Memory B cell (primary cell): ENCODE measurements at regions not wholly inside any gene's neighbourhood (a gene's known extent, or its start where the extent isn't known, plus 50 kb on each side); places are given as distances from the start of the nearest gene placed in this dataset.
"Not testable (repeated sequence)": the region's sequence is repeated elsewhere in the genome, so short reads cannot be mapped to it uniquely, and the experiment has no call there.

Experiments
- ATAC-seq: fragments of 150-1000 bp; cut with Tn5 transposase; 2 replicates; pipeline ENCODE4 v1.10.0; 2021; ENCODE audit warnings: low read depth, mild to moderate bottlenecking, moderate library complexity
- DNase-seq, 2 donors: peaks; one replicate each; pipeline ENCODE4 v3.0.0; 2022; ENCODE audit warnings: low spot score in 2 of 2
- H3K27ac Mint-ChIP-seq: one replicate; pipeline ENCODE4 v1.8.0; 2022; ENCODE audit warnings: mild to moderate bottlenecking, moderate library complexity, mixed read lengths
- H3K27me3 Mint-ChIP-seq: one replicate; pipeline ENCODE4 v1.8.0; 2022; ENCODE audit warnings: mixed read lengths
- H3K36me3 Mint-ChIP-seq: one replicate; pipeline ENCODE4 v1.8.0; 2022; ENCODE audit warnings: mild to moderate bottlenecking, mixed read lengths
- H3K4me1 Mint-ChIP-seq: one replicate; pipeline ENCODE4 v1.8.0; 2022; ENCODE audit warnings: mixed read lengths
- H3K4me3 Mint-ChIP-seq: one replicate; pipeline ENCODE4 v1.8.0; 2022; ENCODE audit warnings: mild to moderate bottlenecking, moderate library complexity, mixed read lengths
- H3K9me3 Mint-ChIP-seq: one replicate; pipeline ENCODE4 v1.8.0; 2022; ENCODE audit warnings: mixed read lengths

DNA sequence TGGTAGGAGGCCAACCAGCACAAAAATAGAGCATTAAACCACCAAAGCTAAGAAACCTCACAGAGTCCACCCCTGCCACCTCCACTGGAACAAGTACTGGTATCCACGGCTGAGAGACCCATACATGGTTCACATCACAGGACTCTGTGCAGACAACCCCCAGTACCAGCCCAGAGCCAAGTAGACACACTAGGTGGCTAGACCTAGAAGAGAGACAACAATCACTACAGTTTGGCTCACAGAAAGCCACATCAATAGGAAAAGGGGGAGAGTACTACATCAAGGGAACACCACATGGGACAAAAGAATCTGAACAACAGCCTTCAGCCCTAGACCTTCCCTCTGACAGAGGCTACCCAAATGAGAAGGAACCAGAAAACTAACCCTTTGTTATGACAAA, 1614.9 kb downstream of the EFNB2 start:
- not testable (repeated sequence) for H3K4me1 Mint-ChIP-seq, H3K27me3 Mint-ChIP-seq, H3K9me3 Mint-ChIP-seq, DNase-seq, H3K27ac Mint-ChIP-seq, H3K36me3 Mint-ChIP-seq, ATAC-seq, H3K4me3 Mint-ChIP-seq

- peaks cover 4% of the 10 kb centered on the region for H3K9me3 Mint-ChIP-seq
- no peak for DNase-seq
- no peak overlapping the region for H3K4me3 Mint-ChIP-seq
- no peak overlapping the region for H3K27ac Mint-ChIP-seq
- ATAC-seq = no peak
- H3K4me1 Mint-ChIP-seq = no peaks in the 10 kb centered on the region
- no peaks in the 10 kb centered on the region for H3K36me3 Mint-ChIP-seq
- no peaks in the 10 kb centered on the region for H3K27me3 Mint-ChIP-seq
Observed at GRCh38 chr13:104920091-104920490, 1615.4 kb downstream of the EFNB2 start.

DNA sequence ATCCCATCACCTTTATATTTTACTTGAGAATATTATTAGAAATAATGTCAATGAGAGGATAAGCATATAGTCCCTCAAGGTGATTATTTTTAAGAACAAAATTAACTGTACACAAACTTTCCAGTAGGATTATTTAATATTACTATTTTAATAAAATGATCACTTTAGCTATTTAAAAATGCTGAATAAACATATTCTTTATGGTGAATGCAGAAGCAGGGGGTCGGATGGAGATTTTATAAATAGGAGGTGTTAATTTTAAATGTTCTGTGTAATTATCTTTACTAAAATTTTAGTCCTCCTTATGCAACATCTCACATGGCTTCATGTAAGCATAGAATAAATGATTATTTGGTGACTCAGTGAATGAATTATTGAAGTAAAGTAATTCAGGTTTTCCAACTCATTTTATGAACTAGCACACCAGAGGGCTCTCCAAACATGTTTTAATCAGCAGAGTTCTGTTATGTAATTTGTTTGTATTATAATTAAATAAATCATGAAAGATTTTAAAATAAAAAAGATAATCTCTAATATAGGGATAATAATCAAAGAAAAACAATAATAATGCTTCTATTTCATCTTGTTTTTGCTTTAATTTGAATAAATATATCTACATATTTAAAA, 1635.2 kb downstream of the EFNB2 start:
- no peaks in the 10 kb centered on the region for H3K27me3 Mint-ChIP-seq
- ATAC-seq (no peak), DNase-seq (no peak)
- no peaks in the 10 kb centered on the region for H3K4me1 Mint-ChIP-seq
- no peaks in the 10 kb centered on the region for H3K36me3 Mint-ChIP-seq
- peaks cover 4% of the 10 kb centered on the region for H3K9me3 Mint-ChIP-seq
- H3K4me3 Mint-ChIP-seq = no peak overlapping the region
- H3K27ac Mint-ChIP-seq = no peak overlapping the region

GRCh38 chr13:104898484-104898883, 1637.0 kb downstream of the EFNB2 start:
- Mint-ChIP-seq H3K4me1 (no peaks in the 10 kb centered on the region), H3K4me3 (no peak overlapping the region), H3K27me3 (no peaks in the 10 kb centered on the region), H3K27ac (no peak overlapping the region), H3K36me3 (no peaks in the 10 kb centered on the region), H3K9me3 (peaks cover 2% of the 10 kb centered on the region)
- DNase-seq (no peak), ATAC-seq (no peak)

GRCh38 chr13:104895521-104895920, 1639.9 kb downstream of the EFNB2 start:
- no peak overlapping the region for H3K27ac Mint-ChIP-seq
- H3K27me3 Mint-ChIP-seq = no peaks in the 10 kb centered on the region
- H3K4me3 Mint-ChIP-seq = no peak overlapping the region
- H3K4me1 Mint-ChIP-seq = no peaks in the 10 kb centered on the region
- ATAC-seq (no peak), DNase-seq (no peak)
- peaks cover 2% of the 10 kb centered on the region for H3K9me3 Mint-ChIP-seq
- no peaks in the 10 kb centered on the region for H3K36me3 Mint-ChIP-seq

DNA sequence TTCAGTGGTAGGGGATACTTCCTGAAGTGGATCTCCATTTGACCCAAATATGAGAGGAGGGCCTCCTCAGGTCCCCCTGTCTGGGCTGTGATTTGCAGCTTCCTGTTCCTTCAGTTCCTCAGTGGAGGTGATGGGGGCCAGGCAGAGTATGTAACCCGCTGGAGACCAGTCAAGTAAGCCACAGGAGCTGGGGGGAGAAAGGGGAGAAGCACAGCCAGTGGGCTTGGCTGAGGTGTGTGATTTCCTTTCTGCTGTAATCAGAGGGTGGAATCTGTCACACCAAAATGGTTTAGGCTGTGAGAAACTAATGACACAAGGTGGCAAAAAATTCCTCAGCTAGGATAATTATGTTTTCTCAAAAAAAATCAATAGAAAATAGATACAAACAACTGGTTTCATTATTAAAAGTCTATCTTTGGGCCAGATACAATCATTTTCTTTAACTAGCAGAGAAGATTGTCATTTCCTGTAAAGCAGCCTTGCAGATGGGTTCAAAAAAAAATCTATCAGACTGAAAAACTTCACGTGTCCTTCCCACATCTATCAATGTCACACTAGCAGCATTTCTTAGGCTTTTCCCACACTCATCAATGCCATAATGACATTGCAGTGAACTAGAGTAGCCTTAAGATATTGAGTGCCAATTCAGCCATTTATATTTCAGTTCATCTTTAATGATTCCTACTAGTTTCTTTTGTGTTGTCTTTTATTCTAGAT, 1660.3 kb downstream of the EFNB2 start:
- ATAC-seq = no peak
- Mint-ChIP-seq H3K4me1 (no peaks in the 10 kb centered on the region), H3K4me3 (no peak overlapping the region), H3K27me3 (no peaks in the 10 kb centered on the region), H3K9me3 (no peaks in the 10 kb centered on the region), H3K27ac (no peak overlapping the region), H3K36me3 (no peaks in the 10 kb centered on the region)
- DNase-seq = no peak

GRCh38 chr13:104872153-104872552, 1663.3 kb downstream of the EFNB2 start:
- no peak for ATAC-seq
- Mint-ChIP-seq H3K27me3 (no peaks in the 10 kb centered on the region), H3K4me1 (no peaks in the 10 kb centered on the region)

DNA sequence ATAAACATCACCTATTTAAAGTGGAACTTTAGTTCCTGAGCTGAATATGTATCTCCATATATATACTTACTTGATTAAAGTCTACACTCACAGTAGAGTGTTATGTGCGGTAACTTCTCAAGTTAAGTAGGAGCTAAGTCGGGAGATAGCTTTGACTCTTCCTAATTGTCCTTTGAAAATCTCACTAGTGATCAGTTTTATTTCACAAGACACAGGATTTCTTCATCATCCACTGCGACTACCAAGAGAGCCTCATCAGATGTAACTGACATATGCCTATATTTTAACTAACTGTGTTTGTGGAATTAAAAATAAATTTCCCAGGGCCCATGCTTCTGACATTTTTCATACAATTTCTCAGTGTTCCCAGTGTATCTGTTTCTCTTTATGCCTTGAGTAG, 1664.0 kb downstream of the EFNB2 start:
- Mint-ChIP-seq H3K36me3 (no peaks in the 10 kb centered on the region), H3K4me1 (no peaks in the 10 kb centered on the region), H3K27ac (no peak overlapping the region), H3K9me3 (peaks cover 5% of the 10 kb centered on the region), H3K27me3 (no peaks in the 10 kb centered on the region), H3K4me3 (no peak overlapping the region)
- ATAC-seq = no peak
- DNase-seq = no peak

More at GRCh38 chr13:104872153-104872552, 1663.3 kb downstream of the EFNB2 start:
- DNase-seq = no peak
- Mint-ChIP-seq H3K27ac (no peak overlapping the region), H3K4me3 (no peak overlapping the region), H3K9me3 (peaks cover 5% of the 10 kb centered on the region), H3K36me3 (no peaks in the 10 kb centered on the region)

GRCh38 chr13:104869501-104869900, 1666.0 kb downstream of the EFNB2 start:
- Mint-ChIP-seq H3K36me3 (no peaks in the 10 kb centered on the region), H3K27me3 (no peaks in the 10 kb centered on the region), H3K9me3 (peaks cover 5% of the 10 kb centered on the region), H3K27ac (no peak overlapping the region), H3K4me3 (no peak overlapping the region), H3K4me1 (no peaks in the 10 kb centered on the region)
- ATAC-seq (no peak), DNase-seq (no peak)

DNA sequence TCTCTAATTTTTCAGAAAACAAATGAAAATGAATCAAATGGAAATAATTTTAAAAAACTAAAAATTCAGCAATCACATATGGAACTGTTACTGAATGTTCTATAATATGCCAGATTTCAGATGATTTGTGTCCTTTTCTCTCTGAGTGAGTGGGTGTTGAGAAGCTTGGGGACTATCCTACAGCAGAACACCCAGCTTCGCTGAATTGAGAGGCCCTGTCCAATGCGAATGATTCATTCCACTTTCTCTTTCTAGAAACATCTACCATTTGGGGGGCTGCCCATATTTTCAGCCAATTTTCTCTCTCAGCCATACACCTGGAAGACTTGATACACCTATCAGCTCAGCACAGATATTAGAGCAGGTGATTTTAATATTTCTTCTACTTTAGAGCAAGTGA, 1666.7 kb downstream of the EFNB2 start:
- no peak overlapping the region for H3K4me3 Mint-ChIP-seq
- H3K36me3 Mint-ChIP-seq = no peaks in the 10 kb centered on the region
- H3K4me1 Mint-ChIP-seq = no peaks in the 10 kb centered on the region
- no peak overlapping the region for H3K27ac Mint-ChIP-seq
- ATAC-seq (no peak), DNase-seq (no peak)
- H3K27me3 Mint-ChIP-seq = no peaks in the 10 kb centered on the region
- peaks cover 5% of the 10 kb centered on the region for H3K9me3 Mint-ChIP-seq

DNA sequence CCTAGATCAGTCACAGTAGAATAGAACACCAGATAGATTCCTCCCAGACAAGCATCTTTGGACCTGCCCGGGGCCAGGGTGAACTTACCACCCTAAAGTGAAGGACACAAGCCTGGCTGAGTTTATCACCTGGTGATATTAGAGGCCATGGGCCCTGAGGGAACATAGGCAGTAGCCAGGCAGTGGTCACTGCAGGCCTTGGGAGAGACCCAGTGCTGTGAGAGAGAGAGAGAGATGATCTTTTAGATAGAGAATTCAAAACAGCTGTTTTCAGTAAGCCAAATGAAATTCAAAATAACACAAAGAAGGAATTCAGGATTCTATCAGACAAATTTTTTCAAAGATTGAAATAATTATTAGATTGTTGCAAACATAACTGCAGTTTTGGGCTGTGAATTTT, 1679.9 kb downstream of the EFNB2 start:
- Mint-ChIP-seq H3K27me3 (no peaks in the 10 kb centered on the region), H3K9me3 (peaks cover 3% of the 10 kb centered on the region), H3K27ac (no peak overlapping the region), H3K4me3 (no peak overlapping the region), H3K4me1 (no peaks in the 10 kb centered on the region), H3K36me3 (no peaks in the 10 kb centered on the region)
- DNase-seq = no peak
- ATAC-seq = no peak

DNA sequence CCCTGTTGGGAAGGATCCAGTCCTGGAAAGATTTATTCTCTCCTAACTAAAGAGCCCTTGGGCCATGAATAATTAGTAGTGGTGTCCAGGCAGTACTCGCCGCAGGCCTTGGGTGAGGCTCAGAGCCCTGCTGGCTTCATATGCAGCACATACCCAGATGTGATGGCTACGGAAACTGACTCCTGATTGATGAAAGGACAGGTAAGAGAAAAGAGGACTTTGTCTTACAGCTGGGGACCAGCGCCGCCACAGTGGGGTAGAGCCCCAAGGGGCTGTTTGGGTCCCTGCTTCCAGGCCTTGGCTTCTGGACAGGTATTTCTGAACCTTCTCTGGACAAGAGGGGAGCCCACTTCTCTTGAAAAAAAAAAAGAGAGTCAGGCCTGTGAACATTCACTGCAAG, 1680.8 kb downstream of the EFNB2 start:
- H3K9me3 Mint-ChIP-seq = peaks cover 3% of the 10 kb centered on the region
- no peaks in the 10 kb centered on the region for H3K4me1 Mint-ChIP-seq
- H3K27ac Mint-ChIP-seq = no peak overlapping the region
- H3K36me3 Mint-ChIP-seq = no peaks in the 10 kb centered on the region
- ATAC-seq = no peak
- DNase-seq = no peak
- H3K4me3 Mint-ChIP-seq = no peak overlapping the region
- H3K27me3 Mint-ChIP-seq = no peaks in the 10 kb centered on the region

DNA sequence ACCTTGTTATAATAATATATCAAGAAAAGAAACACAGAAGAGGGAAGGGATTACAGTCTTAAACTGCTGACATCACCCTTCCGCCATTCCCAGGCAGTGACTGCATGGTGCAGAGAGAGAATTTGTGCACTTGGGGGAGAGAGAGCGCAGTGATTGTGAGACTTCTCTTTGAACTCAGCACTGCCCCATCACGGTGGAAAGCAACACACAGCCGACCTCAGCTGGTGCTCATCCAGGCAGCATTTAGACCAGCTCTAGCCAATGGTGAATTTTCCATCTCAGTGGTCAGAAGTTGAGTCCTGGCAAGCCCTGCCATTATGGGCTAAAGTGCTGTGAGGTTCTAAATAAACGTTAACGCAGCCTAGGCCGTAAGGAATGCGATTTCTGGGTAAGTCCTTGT, 1681.5 kb downstream of the EFNB2 start:
- H3K4me3 Mint-ChIP-seq = no peak overlapping the region
- H3K9me3 Mint-ChIP-seq = peaks cover 3% of the 10 kb centered on the region
- no peak overlapping the region for H3K27ac Mint-ChIP-seq
- no peaks in the 10 kb centered on the region for H3K36me3 Mint-ChIP-seq
- H3K27me3 Mint-ChIP-seq = no peaks in the 10 kb centered on the region
- H3K4me1 Mint-ChIP-seq = no peaks in the 10 kb centered on the region
- DNase-seq (no peak), ATAC-seq (no peak)

GRCh38 chr13:104847922-104848321, 1687.5 kb downstream of the EFNB2 start:
- H3K9me3 Mint-ChIP-seq = no peaks in the 10 kb centered on the region
- ATAC-seq (no peak), DNase-seq (no peak)
- H3K27ac Mint-ChIP-seq = no peak overlapping the region
- H3K4me3 Mint-ChIP-seq = no peak overlapping the region
- no peaks in the 10 kb centered on the region for H3K4me1 Mint-ChIP-seq
- H3K36me3 Mint-ChIP-seq = no peaks in the 10 kb centered on the region
- H3K27me3 Mint-ChIP-seq = no peaks in the 10 kb centered on the region

DNA sequence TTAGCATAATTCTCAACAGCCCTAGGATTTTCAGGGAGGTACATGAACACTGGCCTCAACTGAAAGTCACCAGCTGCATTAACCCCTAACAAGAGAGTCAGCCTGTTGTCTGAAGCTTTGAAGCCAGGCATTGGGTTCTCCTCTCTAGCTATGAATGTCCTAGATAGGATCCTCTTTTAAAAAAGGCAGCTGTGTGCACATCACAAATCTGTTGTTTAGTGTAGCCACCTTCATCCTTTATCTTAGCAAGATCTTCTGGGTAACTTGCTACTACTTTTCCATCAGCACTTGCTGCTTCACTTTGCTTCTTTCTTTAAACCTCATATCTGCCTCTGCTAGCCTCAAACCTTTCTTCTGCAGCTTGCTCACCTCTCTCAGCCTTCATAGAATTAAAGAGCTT, 1692.1 kb downstream of the EFNB2 start:
- H3K4me1 Mint-ChIP-seq = no peaks in the 10 kb centered on the region
- H3K27me3 Mint-ChIP-seq = no peaks in the 10 kb centered on the region
- DNase-seq (no peak), ATAC-seq (no peak)
- H3K36me3 Mint-ChIP-seq = no peaks in the 10 kb centered on the region
- H3K9me3 Mint-ChIP-seq = peaks cover 1% of the 10 kb centered on the region
- H3K4me3 Mint-ChIP-seq = no peak overlapping the region
- no peak overlapping the region for H3K27ac Mint-ChIP-seq
